ENCODE measurements at regions not wholly inside any gene's neighbourhood (a gene's known extent, or its start where the extent isn't known, plus 50 kb on each side); places are given as distances from the start of the nearest gene placed in this dataset.
"Not testable (repeated sequence)": the region's sequence is repeated elsewhere in the genome, so short reads cannot be mapped to it uniquely, and the experiment has no call there.

- no peak for DNase-seq
Measured at GRCh38 chr12:86513226-86513625, 257.0 kb upstream of the MGAT4C start.

GRCh38 chr12:86496595-86496994 lies 240.4 kb upstream of the MGAT4C start:
- no peak for DNase-seq

GRCh38 chr12:86484473-86484872 lies 228.3 kb upstream of the MGAT4C start:
- no peak for DNase-seq

GRCh38 chr12:86473231-86473630 lies 217.0 kb upstream of the MGAT4C start:
- DNase-seq: no peak

- no peak for DNase-seq
Measured at GRCh38 chr12:86456776-86457175, 200.6 kb upstream of the MGAT4C start.

- DNase-seq: no peak
Measured at GRCh38 chr12:86456241-86456640, 200.1 kb upstream of the MGAT4C start.

GRCh38 chr12:86445356-86445755 lies 189.2 kb upstream of the MGAT4C start:
- DNase-seq: no peak

GRCh38 chr12:86435053-86435452 lies 178.9 kb upstream of the MGAT4C start:
- DNase-seq: no peak

- DNase-seq: no peak
Measured at GRCh38 chr12:86429824-86430223, 173.6 kb upstream of the MGAT4C start.

- DNase-seq: no peak
Measured at GRCh38 chr12:86421333-86421732, 165.1 kb upstream of the MGAT4C start.

GRCh38 chr12:86414201-86414600 lies 158.0 kb upstream of the MGAT4C start:
- no peak for DNase-seq

- no peak for DNase-seq
Measured at GRCh38 chr12:86411710-86412109, 155.5 kb upstream of the MGAT4C start.

GRCh38 chr12:86407620-86408208 lies 151.5 kb upstream of the MGAT4C start:
- no peak for DNase-seq

- no peak for DNase-seq
Measured at GRCh38 chr12:86389949-86390348, 133.8 kb upstream of the MGAT4C start.

- DNase-seq: no peak
Measured at GRCh38 chr12:86387591-86388145, 131.5 kb upstream of the MGAT4C start.

- DNase-seq: not testable (repeated sequence)
Measured at GRCh38 chr12:86383759-86384158, 127.6 kb upstream of the MGAT4C start.

- DNase-seq: no peak
Measured at GRCh38 chr12:86379337-86379736, 123.1 kb upstream of the MGAT4C start.

- DNase-seq: no peak
Measured at GRCh38 chr12:86376052-86376451, 119.9 kb upstream of the MGAT4C start.

- no peak for DNase-seq
Measured at GRCh38 chr12:86373813-86374212, 117.6 kb upstream of the MGAT4C start.

GRCh38 chr12:86367137-86367536 lies 110.9 kb upstream of the MGAT4C start:
- no peak for DNase-seq

- no peak for DNase-seq
Measured at GRCh38 chr12:86349196-86349595, 93.0 kb upstream of the MGAT4C start.

- no peak for DNase-seq
Measured at GRCh38 chr12:86333955-86334522, 77.8 kb upstream of the MGAT4C start.

- no peak for DNase-seq
Measured at GRCh38 chr12:86331457-86331856, 75.3 kb upstream of the MGAT4C start.

- DNase-seq: no peak
Measured at GRCh38 chr12:86331012-86331411, 74.8 kb upstream of the MGAT4C start.

GRCh38 chr12:86312232-86312631 lies 56.0 kb upstream of the MGAT4C start:
- no peak for DNase-seq

Measured in NCI-H526 (cell line).